ENCODE measurements at regions not wholly inside any gene's neighbourhood (a gene's known extent, or its start where the extent isn't known, plus 50 kb on each side); places are given as distances from the start of the nearest gene placed in this dataset.

DNA sequence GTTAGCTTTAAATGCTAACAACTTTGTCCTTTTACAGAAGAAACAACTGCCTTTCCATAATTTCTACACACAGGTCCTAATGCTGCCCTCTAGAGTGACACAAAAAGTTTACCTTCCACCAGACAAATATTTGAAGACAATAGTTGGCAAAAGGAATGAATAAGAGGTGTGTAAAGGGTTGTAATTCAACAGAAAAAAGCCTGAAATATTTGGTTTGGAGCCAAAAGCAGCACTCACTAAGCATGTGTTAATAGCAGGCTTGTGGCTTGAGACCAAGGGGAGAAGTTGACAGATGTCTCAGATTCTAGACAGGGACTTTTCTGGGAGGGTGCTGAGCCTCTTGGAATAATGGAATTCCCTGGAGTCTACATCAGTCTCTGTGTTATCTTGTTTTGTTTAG lies 156.2 kb upstream of the GALNT17 start:
- H3K27ac ChIP-seq, result no peak overlapping the region
- no peak for TF ChIP-seq POLR2A (IDR thresholded peaks at IDR 0.05)
- no peak for TF ChIP-seq EP300 (IDR thresholded peaks at IDR 0.05)
- TF ChIP-seq, protein P1, sequence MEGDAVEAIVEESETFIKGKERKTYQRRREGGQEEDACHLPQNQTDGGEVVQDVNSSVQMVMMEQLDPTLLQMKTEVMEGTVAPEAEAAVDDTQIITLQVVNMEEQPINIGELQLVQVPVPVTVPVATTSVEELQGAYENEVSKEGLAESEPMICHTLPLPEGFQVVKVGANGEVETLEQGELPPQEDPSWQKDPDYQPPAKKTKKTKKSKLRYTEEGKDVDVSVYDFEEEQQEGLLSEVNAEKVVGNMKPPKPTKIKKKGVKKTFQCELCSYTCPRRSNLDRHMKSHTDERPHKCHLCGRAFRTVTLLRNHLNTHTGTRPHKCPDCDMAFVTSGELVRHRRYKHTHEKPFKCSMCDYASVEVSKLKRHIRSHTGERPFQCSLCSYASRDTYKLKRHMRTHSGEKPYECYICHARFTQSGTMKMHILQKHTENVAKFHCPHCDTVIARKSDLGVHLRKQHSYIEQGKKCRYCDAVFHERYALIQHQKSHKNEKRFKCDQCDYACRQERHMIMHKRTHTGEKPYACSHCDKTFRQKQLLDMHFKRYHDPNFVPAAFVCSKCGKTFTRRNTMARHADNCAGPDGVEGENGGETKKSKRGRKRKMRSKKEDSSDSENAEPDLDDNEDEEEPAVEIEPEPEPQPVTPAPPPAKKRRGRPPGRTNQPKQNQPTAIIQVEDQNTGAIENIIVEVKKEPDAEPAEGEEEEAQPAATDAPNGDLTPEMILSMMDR (IDR thresholded peaks at IDR 0.05), result no peak
- DNase-seq (ENCODE audit: low spot score in 2 of 2), result no peak
- H3K27me3 ChIP-seq, result no peaks in the 10 kb centered on the region
- H3K4me3 ChIP-seq, result no peak overlapping the region
- no peaks in the 10 kb centered on the region for H3K36me3 ChIP-seq
- no peaks in the 10 kb centered on the region for H3K4me1 ChIP-seq
- peaks cover 0 to 11% (median 0%) of the 10 kb centered on the region in 4 donors for H3K9me3 ChIP-seq

DNA sequence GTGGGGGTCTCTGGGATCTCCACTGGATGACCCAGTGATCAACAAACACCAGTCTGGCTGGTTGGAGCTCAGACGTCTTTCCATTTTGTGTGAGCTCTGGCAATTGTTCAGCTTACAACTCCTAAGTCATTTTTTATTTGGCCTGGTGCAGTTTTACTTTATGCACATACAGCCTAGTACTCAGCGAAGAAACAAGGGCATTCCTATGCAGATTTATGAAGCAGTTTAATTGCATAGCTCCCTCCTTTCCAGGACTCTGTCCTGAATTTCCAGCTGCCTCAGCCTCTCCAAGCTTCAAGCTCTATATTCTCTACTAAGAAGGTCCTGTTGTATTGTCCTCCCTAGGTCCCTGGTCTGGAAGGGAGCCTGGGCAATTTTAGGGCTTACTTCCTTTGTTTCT lies 145.6 kb upstream of the GALNT17 start:
- H3K4me3 ChIP-seq, result no peak overlapping the region
- no peaks in the 10 kb centered on the region for H3K36me3 ChIP-seq
- DNase-seq (ENCODE audit: low spot score in 2 of 2), result no peak
- no peaks in the 10 kb centered on the region for H3K4me1 ChIP-seq
- TF ChIP-seq POLR2A (IDR thresholded peaks at IDR 0.05), result no peak
- TF ChIP-seq, protein P1 (IDR thresholded peaks at IDR 0.05), result no peak
- TF ChIP-seq EP300 (IDR thresholded peaks at IDR 0.05), result no peak
- no peaks in the 10 kb centered on the region for H3K9me3 ChIP-seq
- no peak overlapping the region for H3K27ac ChIP-seq
- no peaks in the 10 kb centered on the region for H3K27me3 ChIP-seq
- 75 to 93% methylated on average over 2 of the region's 2 CpGs for WGBS, 2 donors

DNA sequence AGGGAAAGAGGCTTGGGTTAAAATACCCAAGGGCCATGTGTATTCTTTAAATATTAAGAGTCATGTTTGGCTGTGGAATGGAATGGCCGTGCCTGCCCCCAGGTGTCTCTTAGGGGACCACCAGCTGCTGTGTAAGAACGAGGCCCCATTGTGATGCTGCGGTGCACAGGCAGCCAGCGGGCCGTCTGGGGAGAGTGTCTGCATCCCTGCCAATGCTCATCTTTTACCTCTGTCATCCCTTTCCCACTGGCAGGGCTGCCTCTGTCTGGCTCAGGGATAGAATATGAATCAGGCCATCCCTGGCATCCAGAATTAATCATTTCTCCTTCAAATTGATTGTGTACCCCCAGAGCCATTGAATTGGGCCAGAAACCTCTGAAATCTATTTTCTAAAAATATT lies 137.8 kb upstream of the GALNT17 start:
- Histone ChIP-seq H3K9me3 (no peaks in the 10 kb centered on the region), H3K27me3 (no peaks in the 10 kb centered on the region), H3K27ac (no peak overlapping the region), H3K4me1 (no peaks in the 10 kb centered on the region), H3K4me3 (no peak overlapping the region), H3K36me3 (no peaks in the 10 kb centered on the region)
- WGBS, 2 donors, result 79 to 82% methylated on average over 5 of the region's 5 CpGs
- no peak for TF ChIP-seq EP300 (IDR thresholded peaks at IDR 0.05)
- TF ChIP-seq, protein P1 (IDR thresholded peaks at IDR 0.05), result no peak
- no peak for TF ChIP-seq POLR2A (IDR thresholded peaks at IDR 0.05)
- no peak for DNase-seq (ENCODE audit: low spot score in 2 of 2)

DNA sequence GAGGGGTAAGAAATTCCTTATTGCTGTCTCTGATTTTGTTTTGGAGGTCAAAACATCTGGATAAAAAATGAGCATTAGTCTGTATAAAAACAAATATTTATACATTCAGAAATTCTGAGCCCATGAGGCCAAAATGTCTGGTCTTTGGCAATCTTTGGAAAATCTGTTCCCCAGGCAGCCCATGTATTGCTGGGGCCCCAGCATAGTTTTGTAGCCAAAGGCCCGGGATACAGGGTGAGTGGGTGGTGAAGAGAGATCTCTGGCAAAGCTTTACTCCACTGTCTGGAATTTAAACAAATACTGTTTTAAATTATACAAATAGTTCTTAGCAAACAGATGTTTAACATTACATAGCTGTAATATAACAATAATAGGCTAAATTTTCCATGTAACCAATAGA lies 134.7 kb upstream of the GALNT17 start:
- Histone ChIP-seq H3K4me1 (no peaks in the 10 kb centered on the region), H3K4me3 (no peak overlapping the region), H3K36me3 (no peaks in the 10 kb centered on the region), H3K27me3 (no peaks in the 10 kb centered on the region), H3K27ac (no peak overlapping the region), H3K9me3 (no peaks in the 10 kb centered on the region)
- no peak for TF ChIP-seq POLR2A (IDR thresholded peaks at IDR 0.05)
- TF ChIP-seq EP300 (IDR thresholded peaks at IDR 0.05), result no peak
- TF ChIP-seq, protein P1 (IDR thresholded peaks at IDR 0.05), result no peak
- WGBS, 2 donors, result 8 to 26% methylated on average over 1 of the region's 1 CpG
- no peak for DNase-seq (ENCODE audit: low spot score in 2 of 2)

DNA sequence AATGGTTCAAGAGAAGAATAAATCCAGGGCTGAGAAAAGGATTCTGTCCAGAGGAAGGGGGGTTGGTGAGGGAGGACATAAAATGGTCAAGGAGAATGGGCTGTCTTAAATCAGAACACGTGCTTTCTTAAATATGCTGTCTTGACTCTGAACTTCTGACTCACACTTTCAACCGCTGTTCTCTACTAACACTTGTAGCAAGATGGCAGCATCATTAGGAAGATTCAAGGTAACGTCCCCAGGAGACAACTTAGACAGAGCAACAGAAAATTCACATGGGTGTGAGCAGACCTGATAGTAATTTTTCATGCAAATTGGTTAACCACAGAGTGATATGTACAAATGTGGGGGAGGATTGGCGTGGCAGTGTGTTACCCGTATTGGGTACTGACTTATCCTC lies 126.8 kb upstream of the GALNT17 start:
- TF ChIP-seq POLR2A (IDR thresholded peaks at IDR 0.05), result no peak
- no peak for TF ChIP-seq EP300 (IDR thresholded peaks at IDR 0.05)
- TF ChIP-seq, protein P1 (IDR thresholded peaks at IDR 0.05), result no peak
- WGBS, 2 donors, result 70 to 71% methylated on average over 5 of the region's 5 CpGs
- Histone ChIP-seq H3K36me3 (no peaks in the 10 kb centered on the region), H3K9me3 (peaks cover 0 to 9% (median 0%) of the 10 kb centered on the region in 4 donors), H3K27ac (no peak overlapping the region), H3K4me1 (no peaks in the 10 kb centered on the region), H3K4me3 (no peak overlapping the region), H3K27me3 (no peaks in the 10 kb centered on the region)
- no peak for DNase-seq (ENCODE audit: low spot score in 2 of 2)
